HCT116 (cell line): ENCODE measurements at regions not wholly inside any gene's neighbourhood (a gene's known extent, or its start where the extent isn't known, plus 50 kb on each side); places are given as distances from the start of the nearest gene placed in this dataset.
"Not testable (repeated sequence)": the region's sequence is repeated elsewhere in the genome, so short reads cannot be mapped to it uniquely, and the experiment has no call there.

Experiments used
- ATAC-seq: fragments of 200-7000 bp; cut with Tn5 transposase; 2 replicates; pipeline ENCODE4 v1.9.1; 2020; ENCODE audit warnings: mild to moderate bottlenecking, moderate library complexity
- BruUV-seq: library from RNA; stranded (reverse); fragments of 400-500 nt; replicated peaks from 2 replicates; lab custom pipeline; 2021; lab: Mats Ljungman, UMichigan
- CTCF ChIA-PET: fragments of 300-600 bp; sonication (Branson Sonifier 250); formaldehyde crosslinking; loops from one replicate; lab custom pipeline; 2021; ENCODE audit warnings: antibody characterized with exemption; lab: Charles Lee
- POLR2A ChIA-PET: fragments of 300-600, 350-600 bp; sonication (Branson Sonifier 250); formaldehyde crosslinking; loops from one replicate; lab custom pipeline; 2021; ENCODE audit warnings: antibody characterized with exemption; lab: Charles Lee
- RAD21 ChIA-PET, 2 experiments: fragments of 300-600 bp; sonication (Branson Sonifier 250); formaldehyde crosslinking; loops; one replicate each; lab custom pipeline; 2023; ENCODE audit warnings: low total read pairs in 2 of 2; ENCODE audit not compliant: uncharacterized antibody in 2 of 2, unreplicated experiment in 2 of 2, low non-redundant PET in 1 of 2; lab: Charles Lee
- DNase-seq: peaks from one replicate; pipeline ENCODE4 v3.0.0-alpha.2; 2010; ENCODE audit warnings: low read depth, low spot score
- H2AFZ ChIP-seq: fragments of 200-600 bp; shearing (Covaris generic), sonication (generic); 2 replicates; pipeline ENCODE4 v1.6.1; 2017; ENCODE audit warnings: low read depth, mixed run types, mixed read lengths, antibody characterized with exemption, low read length; ENCODE audit not compliant: poor library complexity, severe bottlenecking
- H3K27ac ChIP-seq: 2 replicates; pipeline ENCODE4 v1.5.1; 2012; ENCODE audit warnings: low read depth, low read length
- H3K27me3 ChIP-seq: fragments of 200-600 bp; sonication (generic); 2 replicates; pipeline ENCODE4 v1.6.1; 2016; ENCODE audit warnings: mixed run types, low read length, mixed read lengths; ENCODE audit not compliant: insufficient read depth
- H3K36me3 ChIP-seq, 2 experiments: fragments of 200-500 bp in 1 of 2; fragments of 200-600 bp in 1 of 2; sonication (Bioruptor generic) in 1 of 2; sonication (generic) in 1 of 2; 2 replicates each; pipeline versions ENCODE4 v1.5.1 to v1.6.1; 2014 to 2016; ENCODE audit warnings: low read length in 2 of 2, inconsistent platforms in 1 of 2, mixed read lengths in 1 of 2, mixed run types in 1 of 2; ENCODE audit not compliant: insufficient read depth in 2 of 2, control insufficient read depth in 1 of 2
- H3K4me1 ChIP-seq, 2 experiments: fragments of 200-600 bp in 1 of 2; sonication (generic) in 1 of 2; 2 replicates each; pipeline versions ENCODE4 v1.5.1 to v1.6.1; 2012 to 2017; ENCODE audit warnings: low read length in 2 of 2, inconsistent platforms in 1 of 2, mild to moderate bottlenecking in 1 of 2, mixed read lengths in 1 of 2, mixed run types in 1 of 2, moderate library complexity in 1 of 2; ENCODE audit not compliant: insufficient read depth in 2 of 2, control insufficient read depth in 1 of 2
- H3K4me2 ChIP-seq: fragments of 200-600 bp; sonication (generic); 2 replicates; pipeline ENCODE4 v1.6.1; 2017; ENCODE audit warnings: mixed run types, low read length, mixed read lengths
- H3K4me3 ChIP-seq, 2 experiments: fragments of 200-600 bp in 1 of 2; sonication (generic) in 1 of 2; replicated peaks in 1 of 2; 2 replicates each; pipeline ENCODE4 v1.5.1; 2011 to 2016; ENCODE audit warnings: low read length in 2 of 2, control low read depth in 1 of 2, low read depth in 1 of 2, mild to moderate bottlenecking in 1 of 2, mixed read lengths in 1 of 2, mixed run types in 1 of 2
- H3K79me2 ChIP-seq: fragments of 200-600 bp; sonication (generic); 2 replicates; pipeline ENCODE4 v1.6.1; 2017; ENCODE audit warnings: mild to moderate bottlenecking, mixed run types, low read length, moderate library complexity, mixed read lengths; ENCODE audit not compliant: insufficient read depth
- H3K9ac ChIP-seq: fragments of 200-600 bp; sonication (generic); 2 replicates; pipeline ENCODE4 v1.6.1; 2016; ENCODE audit warnings: low read length, mixed read lengths
- H3K9me2 ChIP-seq: fragments of 200-600 bp; sonication (generic), shearing (Covaris generic); 2 replicates; pipeline ENCODE4 v1.6.1; 2017; ENCODE audit warnings: mixed run types, mild to moderate bottlenecking, moderate library complexity; ENCODE audit not compliant: insufficient read depth
- H3K9me3 ChIP-seq, 2 experiments: fragments of 200-500 bp in 1 of 2; fragments of 200-600 bp in 1 of 2; sonication (Bioruptor generic) in 1 of 2; sonication (generic) in 1 of 2; 2 replicates each; pipeline ENCODE4 v1.6.1; 2014 to 2017; ENCODE audit warnings: low read length in 2 of 2, mixed read lengths in 2 of 2, inconsistent platforms in 1 of 2, low read depth in 1 of 2, mild to moderate bottlenecking in 1 of 2, mixed run types in 1 of 2, moderate library complexity in 1 of 2; ENCODE audit not compliant: control insufficient read depth in 1 of 2, insufficient read depth in 1 of 2
- H4K20me1 ChIP-seq: fragments of 200-600 bp; sonication (generic), shearing (Covaris generic); 2 replicates; pipeline ENCODE4 v1.6.1; 2017; ENCODE audit warnings: mixed run types, mild to moderate bottlenecking, moderate library complexity; ENCODE audit not compliant: insufficient read depth
- EZH2 ChIP-seq: fragments of 200-600 bp; sonication (generic); IDR thresholded peaks from 2 replicates; pipeline ENCODE4 v1.6.1; 2017; ENCODE audit warnings: antibody characterized with exemption, mixed run types
- SP1 ChIP-seq: IDR thresholded peaks from 2 replicates; pipeline ENCODE4 v1.6.1; 2012; ENCODE audit warnings: low read depth
- SRF ChIP-seq: IDR thresholded peaks from 2 replicates; pipeline ENCODE4 v1.6.1; 2012; ENCODE audit warnings: low read depth
- TCF7L2 ChIP-seq: IDR thresholded peaks from 2 replicates; pipeline ENCODE4 v1.7.0; 2011; ENCODE audit warnings: borderline replicate concordance, inconsistent platforms; ENCODE audit not compliant: insufficient read depth, insufficient read length; ENCODE audit errors: extremely low read depth
- intact Hi-C: fragments of 100-400 bp; cut with micrococcal nuclease; formaldehyde crosslinking; loops from 2 replicates; pipeline ENCODE4 v1.10.0; 2022
- TF ChIP-seq, protein P1 (sequence below): IDR thresholded peaks from 2 replicates; pipeline ENCODE4 v1.6.1; 2011; ENCODE audit warnings: mild to moderate bottlenecking, low read length, moderate library complexity; ENCODE audit not compliant: insufficient replicate concordance; ENCODE audit errors: extremely low read depth
- TF ChIP-seq, protein P2 (sequence below): IDR thresholded peaks from 2 replicates; pipeline ENCODE4 v1.6.1; 2012

DNA sequence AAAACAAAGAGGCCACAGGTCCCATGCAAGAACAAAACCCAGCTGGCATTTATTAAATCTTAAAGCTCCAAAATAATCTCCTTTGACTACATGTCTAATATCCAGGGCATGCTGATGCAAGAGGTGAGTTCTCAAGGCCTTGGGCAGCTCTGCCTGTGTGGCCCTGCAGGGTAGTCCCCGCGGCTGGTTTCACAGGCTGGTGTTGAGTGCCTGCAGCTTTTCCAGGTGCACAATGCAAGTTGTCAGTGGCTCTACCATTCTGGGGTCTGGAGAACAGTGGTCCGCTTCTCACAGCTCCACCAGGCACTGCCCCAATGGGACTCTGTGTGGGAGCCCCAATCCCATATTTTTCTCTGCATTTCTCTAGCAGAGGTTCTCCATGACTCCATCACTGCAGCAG is 54.4 kb upstream of the HCN1 start (continued):
- no peak for TF ChIP-seq EZH2
- TF ChIP-seq, protein P1, sequence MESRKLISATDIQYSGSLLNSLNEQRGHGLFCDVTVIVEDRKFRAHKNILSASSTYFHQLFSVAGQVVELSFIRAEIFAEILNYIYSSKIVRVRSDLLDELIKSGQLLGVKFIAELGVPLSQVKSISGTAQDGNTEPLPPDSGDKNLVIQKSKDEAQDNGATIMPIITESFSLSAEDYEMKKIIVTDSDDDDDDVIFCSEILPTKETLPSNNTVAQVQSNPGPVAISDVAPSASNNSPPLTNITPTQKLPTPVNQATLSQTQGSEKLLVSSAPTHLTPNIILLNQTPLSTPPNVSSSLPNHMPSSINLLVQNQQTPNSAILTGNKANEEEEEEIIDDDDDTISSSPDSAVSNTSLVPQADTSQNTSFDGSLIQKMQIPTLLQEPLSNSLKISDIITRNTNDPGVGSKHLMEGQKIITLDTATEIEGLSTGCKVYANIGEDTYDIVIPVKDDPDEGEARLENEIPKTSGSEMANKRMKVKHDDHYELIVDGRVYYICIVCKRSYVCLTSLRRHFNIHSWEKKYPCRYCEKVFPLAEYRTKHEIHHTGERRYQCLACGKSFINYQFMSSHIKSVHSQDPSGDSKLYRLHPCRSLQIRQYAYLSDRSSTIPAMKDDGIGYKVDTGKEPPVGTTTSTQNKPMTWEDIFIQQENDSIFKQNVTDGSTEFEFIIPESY, result no peak
- TF ChIP-seq SRF, result no peak
- TF ChIP-seq TCF7L2, result no peak
- no peak for TF ChIP-seq SP1
- TF ChIP-seq, protein P2, sequence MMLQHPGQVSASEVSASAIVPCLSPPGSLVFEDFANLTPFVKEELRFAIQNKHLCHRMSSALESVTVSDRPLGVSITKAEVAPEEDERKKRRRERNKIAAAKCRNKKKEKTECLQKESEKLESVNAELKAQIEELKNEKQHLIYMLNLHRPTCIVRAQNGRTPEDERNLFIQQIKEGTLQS, result no peak

DNA sequence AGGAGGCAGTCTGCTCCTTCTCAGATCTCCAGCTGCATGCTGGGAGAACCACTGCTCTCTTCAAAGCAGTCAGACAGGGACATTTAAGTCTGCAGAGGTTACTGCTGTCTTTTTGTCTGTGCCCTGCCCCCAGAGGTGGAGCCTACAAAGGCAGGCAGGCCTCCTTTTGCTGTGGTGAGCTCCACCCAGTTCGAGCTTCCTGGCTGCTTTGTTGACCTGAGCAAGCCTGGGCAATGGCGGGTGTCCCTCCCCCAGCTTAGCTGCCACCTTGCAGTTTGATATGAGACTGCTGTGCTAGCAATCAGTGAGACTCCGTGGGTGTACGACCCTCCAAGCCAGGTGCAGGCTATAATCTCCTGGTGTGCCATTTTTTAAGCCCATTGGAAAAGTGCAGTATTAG is 52.3 kb upstream of the HCN1 start:
- H3K36me3 ChIP-seq, POLR2A ChIA-PET, H3K27ac ChIP-seq, ATAC-seq, H3K27me3 ChIP-seq, H4K20me1 ChIP-seq, RAD21 ChIA-PET, H3K4me1 ChIP-seq, H3K4me2 ChIP-seq, CTCF ChIA-PET, BruUV-seq, H3K9ac ChIP-seq, H2AFZ ChIP-seq, DNase-seq, H3K9me2 ChIP-seq, H3K79me2 ChIP-seq, intact Hi-C loops, H3K9me3 ChIP-seq, H3K4me3 ChIP-seq: not testable (repeated sequence)
